ENCODE measurements at regions not wholly inside any gene's neighbourhood (a gene's known extent, or its start where the extent isn't known, plus 50 kb on each side); places are given as distances from the start of the nearest gene placed in this dataset.

DNA sequence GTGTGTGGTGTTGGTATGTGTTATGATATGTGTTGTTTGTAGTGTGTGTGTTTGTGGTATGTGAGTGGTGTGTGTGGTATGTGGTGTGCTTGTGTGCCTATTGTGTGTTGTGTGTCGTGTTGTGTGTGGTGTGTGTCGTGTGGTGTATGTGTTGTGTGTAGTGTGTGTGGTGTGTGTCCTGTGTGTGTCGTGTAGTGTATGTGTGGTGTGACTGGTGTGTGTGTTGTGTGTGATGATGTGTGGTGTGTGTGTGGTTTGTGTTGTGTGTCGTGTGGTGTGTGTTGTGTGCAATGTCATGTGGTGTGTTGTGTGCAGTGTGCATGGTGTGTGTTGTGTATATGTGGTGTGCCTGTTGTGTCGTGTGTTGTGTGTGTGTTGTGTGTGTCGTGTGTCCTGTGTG is 144.6 kb downstream of the DNAJB6 start:
- TF ChIP-seq, protein P1, sequence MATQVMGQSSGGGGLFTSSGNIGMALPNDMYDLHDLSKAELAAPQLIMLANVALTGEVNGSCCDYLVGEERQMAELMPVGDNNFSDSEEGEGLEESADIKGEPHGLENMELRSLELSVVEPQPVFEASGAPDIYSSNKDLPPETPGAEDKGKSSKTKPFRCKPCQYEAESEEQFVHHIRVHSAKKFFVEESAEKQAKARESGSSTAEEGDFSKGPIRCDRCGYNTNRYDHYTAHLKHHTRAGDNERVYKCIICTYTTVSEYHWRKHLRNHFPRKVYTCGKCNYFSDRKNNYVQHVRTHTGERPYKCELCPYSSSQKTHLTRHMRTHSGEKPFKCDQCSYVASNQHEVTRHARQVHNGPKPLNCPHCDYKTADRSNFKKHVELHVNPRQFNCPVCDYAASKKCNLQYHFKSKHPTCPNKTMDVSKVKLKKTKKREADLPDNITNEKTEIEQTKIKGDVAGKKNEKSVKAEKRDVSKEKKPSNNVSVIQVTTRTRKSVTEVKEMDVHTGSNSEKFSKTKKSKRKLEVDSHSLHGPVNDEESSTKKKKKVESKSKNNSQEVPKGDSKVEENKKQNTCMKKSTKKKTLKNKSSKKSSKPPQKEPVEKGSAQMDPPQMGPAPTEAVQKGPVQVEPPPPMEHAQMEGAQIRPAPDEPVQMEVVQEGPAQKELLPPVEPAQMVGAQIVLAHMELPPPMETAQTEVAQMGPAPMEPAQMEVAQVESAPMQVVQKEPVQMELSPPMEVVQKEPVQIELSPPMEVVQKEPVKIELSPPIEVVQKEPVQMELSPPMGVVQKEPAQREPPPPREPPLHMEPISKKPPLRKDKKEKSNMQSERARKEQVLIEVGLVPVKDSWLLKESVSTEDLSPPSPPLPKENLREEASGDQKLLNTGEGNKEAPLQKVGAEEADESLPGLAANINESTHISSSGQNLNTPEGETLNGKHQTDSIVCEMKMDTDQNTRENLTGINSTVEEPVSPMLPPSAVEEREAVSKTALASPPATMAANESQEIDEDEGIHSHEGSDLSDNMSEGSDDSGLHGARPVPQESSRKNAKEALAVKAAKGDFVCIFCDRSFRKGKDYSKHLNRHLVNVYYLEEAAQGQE (IDR thresholded peaks at IDR 0.05; ENCODE audit: unreplicated experiment): no peak
- TF ChIP-seq CREB1 (CRISPR knock-in tag; IDR thresholded peaks at IDR 0.05; ENCODE audit: low read depth): no peak
- TF ChIP-seq POLR2AphosphoS5 (IDR thresholded peaks at IDR 0.05; ENCODE audit: low read depth): no peak
- TF ChIP-seq, protein P2, sequence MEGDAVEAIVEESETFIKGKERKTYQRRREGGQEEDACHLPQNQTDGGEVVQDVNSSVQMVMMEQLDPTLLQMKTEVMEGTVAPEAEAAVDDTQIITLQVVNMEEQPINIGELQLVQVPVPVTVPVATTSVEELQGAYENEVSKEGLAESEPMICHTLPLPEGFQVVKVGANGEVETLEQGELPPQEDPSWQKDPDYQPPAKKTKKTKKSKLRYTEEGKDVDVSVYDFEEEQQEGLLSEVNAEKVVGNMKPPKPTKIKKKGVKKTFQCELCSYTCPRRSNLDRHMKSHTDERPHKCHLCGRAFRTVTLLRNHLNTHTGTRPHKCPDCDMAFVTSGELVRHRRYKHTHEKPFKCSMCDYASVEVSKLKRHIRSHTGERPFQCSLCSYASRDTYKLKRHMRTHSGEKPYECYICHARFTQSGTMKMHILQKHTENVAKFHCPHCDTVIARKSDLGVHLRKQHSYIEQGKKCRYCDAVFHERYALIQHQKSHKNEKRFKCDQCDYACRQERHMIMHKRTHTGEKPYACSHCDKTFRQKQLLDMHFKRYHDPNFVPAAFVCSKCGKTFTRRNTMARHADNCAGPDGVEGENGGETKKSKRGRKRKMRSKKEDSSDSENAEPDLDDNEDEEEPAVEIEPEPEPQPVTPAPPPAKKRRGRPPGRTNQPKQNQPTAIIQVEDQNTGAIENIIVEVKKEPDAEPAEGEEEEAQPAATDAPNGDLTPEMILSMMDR (conservative IDR thresholded peaks at IDR 0.05; ENCODE audit: low read depth in 2 of 2): no peak
- TF ChIP-seq EZH2phosphoT487 (IDR thresholded peaks at IDR 0.05; ENCODE audit: unreplicated experiment): no peak
- no peak for TF ChIP-seq ZNF331 (CRISPR knock-in tag; IDR thresholded peaks at IDR 0.05; ENCODE audit: low read depth)
- TF ChIP-seq JUNB (IDR thresholded peaks at IDR 0.05; ENCODE audit: unreplicated experiment): no peak
- no peak for TF ChIP-seq EZH2 (IDR thresholded peaks at IDR 0.05; ENCODE audit: low read depth, unreplicated experiment)

Measured in GM23338 (cell line).